Neural cell (in vitro differentiated cells): ENCODE measurements at regions not wholly inside any gene's neighbourhood (a gene's known extent, or its start where the extent isn't known, plus 50 kb on each side); places are given as distances from the start of the nearest gene placed in this dataset.

Experiments used
- H2AFZ ChIP-seq: fragments of 200-600, 300-800 bp; sonication (generic), shearing (Covaris generic); 2 replicates; pipeline ENCODE4 v1.6.0; 2014; ENCODE audit warnings: low read depth, mild to moderate bottlenecking, antibody characterized with exemption, low read length, moderate library complexity
- H3F3A ChIP-seq: fragments of 200-600 bp; shearing (Covaris generic); 2 replicates; pipeline ENCODE4 v1.6.1; 2016; ENCODE audit warnings: mild to moderate bottlenecking, moderate library complexity, mixed read lengths, antibody characterized with exemption, low read length; ENCODE audit not compliant: insufficient read depth, poor library complexity, severe bottlenecking
- H3K27ac ChIP-seq: fragments of 200-600, 300-800 bp; sonication (generic), shearing (Covaris generic); 2 replicates; pipeline ENCODE4 v1.5.1; 2014; ENCODE audit warnings: mild to moderate bottlenecking, low read length, moderate library complexity
- H3K27me3 ChIP-seq: fragments of 300-800, 200-600 bp; sonication (generic), shearing (Covaris generic); 2 replicates; pipeline ENCODE4 v1.6.0; 2014; ENCODE audit warnings: mild to moderate bottlenecking, low read depth, low read length, moderate library complexity; ENCODE audit not compliant: insufficient read depth
- H3K36me3 ChIP-seq: fragments of 300-800, 200-600 bp; sonication (generic), shearing (Covaris generic); 2 replicates; pipeline ENCODE4 v1.5.1; 2014; ENCODE audit warnings: mild to moderate bottlenecking, antibody characterized with exemption, low read length, moderate library complexity; ENCODE audit not compliant: insufficient read depth
- H3K4me2 ChIP-seq: fragments of 300-800, 200-600 bp; sonication (generic), shearing (Covaris generic); 2 replicates; pipeline ENCODE4 v1.6.0; 2014; ENCODE audit warnings: mild to moderate bottlenecking, low read length
- H3K4me3 ChIP-seq: fragments of 300-800, 200-600 bp; sonication (generic), shearing (Covaris generic); 2 replicates; pipeline ENCODE4 v1.5.1; 2014; ENCODE audit warnings: mild to moderate bottlenecking, low read length, moderate library complexity
- H3K79me2 ChIP-seq: fragments of 200-600 bp; shearing (Covaris generic); replicated peaks from 2 replicates; pipeline ENCODE4 v1.6.0; 2014; ENCODE audit warnings: mild to moderate bottlenecking, low read length, moderate library complexity; ENCODE audit not compliant: insufficient read depth
- H3K9ac ChIP-seq: fragments of 300-800, 200-600 bp; sonication (generic), shearing (Covaris generic); 2 replicates; pipeline ENCODE4 v1.6.1; 2016; ENCODE audit warnings: mild to moderate bottlenecking, low read length, mixed read lengths
- H3K9me2 ChIP-seq: fragments of 200-600 bp; shearing (Covaris generic); 2 replicates; pipeline ENCODE4 v1.6.1; 2016; ENCODE audit warnings: mild to moderate bottlenecking, low read length, mixed read lengths; ENCODE audit not compliant: insufficient read depth
- H3K9me3 ChIP-seq: fragments of 200-600, 300-800 bp; sonication (generic), shearing (Covaris generic); 2 replicates; pipeline ENCODE4 v1.6.1; 2016; ENCODE audit warnings: mild to moderate bottlenecking, mixed run types, low read length, moderate library complexity, mixed read lengths
- H4K20me1 ChIP-seq: fragments of 200-600 bp; shearing (Covaris generic); 2 replicates; pipeline ENCODE4 v1.6.1; 2016; ENCODE audit warnings: mild to moderate bottlenecking, mixed run types; ENCODE audit not compliant: insufficient read depth
- EP300 ChIP-seq: fragments of 450-650 bp; conservative IDR thresholded peaks from 2 replicates; pipeline ENCODE4 v1.6.1; 2014; ENCODE audit warnings: antibody characterized with exemption, mild to moderate bottlenecking, moderate library complexity; ENCODE audit not compliant: poor library complexity, severe bottlenecking
- EZH2 ChIP-seq: fragments of 200-600, 300-800 bp; shearing (Covaris generic), sonication (generic); IDR thresholded peaks from 2 replicates; pipeline ENCODE4 v1.6.1; 2014; ENCODE audit warnings: antibody characterized with exemption, low read length, borderline replicate concordance, mild to moderate bottlenecking; ENCODE audit not compliant: insufficient read depth, poor library complexity, severe bottlenecking
- MXI1 ChIP-seq: fragments of 450-650 bp; conservative IDR thresholded peaks from 2 replicates; pipeline ENCODE4 v1.6.1; 2014; ENCODE audit warnings: antibody characterized with exemption, mild to moderate bottlenecking; ENCODE audit not compliant: poor library complexity, severe bottlenecking
- POLR2AphosphoS5 ChIP-seq: IDR thresholded peaks from 2 replicates; pipeline ENCODE4 v1.6.1; 2012
- RAD21 ChIP-seq: fragments of 450-650 bp; conservative IDR thresholded peaks from 2 replicates; pipeline ENCODE4 v1.6.1; 2014; ENCODE audit warnings: antibody characterized with exemption, mild to moderate bottlenecking, moderate library complexity
- SMC3 ChIP-seq: fragments of 450-650 bp; conservative IDR thresholded peaks from 2 replicates; pipeline ENCODE4 v1.6.1; 2014; ENCODE audit warnings: antibody characterized with exemption, mild to moderate bottlenecking, moderate library complexity; ENCODE audit not compliant: poor library complexity
- TAF1 ChIP-seq: IDR thresholded peaks from 2 replicates; pipeline ENCODE4 v1.6.1; 2012; ENCODE audit warnings: low read depth
- TF ChIP-seq, protein P1 (sequence below): IDR thresholded peaks from 2 replicates; pipeline ENCODE4 v1.6.1; 2012; ENCODE audit warnings: borderline replicate concordance
- TF ChIP-seq, protein P2 (sequence below): fragments of 450-650 bp; IDR thresholded peaks from 2 replicates; pipeline ENCODE4 v1.5.1; 2014; ENCODE audit warnings: antibody characterized with exemption, mild to moderate bottlenecking, moderate library complexity; ENCODE audit not compliant: poor library complexity, severe bottlenecking

- Histone ChIP-seq H3K27me3 (no peaks in the 10 kb centered on the region), H3K9ac (no peak overlapping the region), H3K36me3 (no peaks in the 10 kb centered on the region), H3K4me3 (no peak overlapping the region), H3K79me2 (no peaks in the 10 kb centered on the region), H3K27ac (no peak overlapping the region), H4K20me1 (no peaks in the 10 kb centered on the region), H2AFZ (no peak overlapping the region), H3F3A (no peaks in the 10 kb centered on the region), H3K4me2 (no peak overlapping the region), H3K9me2 (no peaks in the 10 kb centered on the region), H3K9me3 (no peaks in the 10 kb centered on the region)
- TF ChIP-seq EZH2 (no peak), SMC3 (no peak)
These were observed 66.5 kb downstream of the UCHL1 start for GRCh38 chr4:41323179-41323578.

DNA sequence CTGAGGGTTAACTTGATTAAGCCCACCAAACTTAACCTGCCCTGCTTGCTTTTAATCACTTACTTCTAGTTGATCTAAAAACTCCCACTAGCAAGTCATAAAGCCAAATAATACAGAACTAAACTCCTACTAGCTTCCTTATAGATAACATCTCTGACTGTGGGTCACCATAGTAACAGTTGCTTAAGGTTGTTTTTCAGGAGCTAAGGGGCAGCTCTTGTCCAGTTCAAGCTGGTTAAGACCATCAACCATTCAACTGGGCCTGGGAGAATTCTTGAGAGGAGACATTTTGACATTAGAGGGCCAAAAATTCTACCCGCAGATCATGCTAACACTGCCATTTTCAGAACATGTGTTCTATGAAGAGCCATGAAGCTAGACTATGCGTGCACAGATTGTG lies 67.0 kb downstream of the UCHL1 start:
- H3K79me2 ChIP-seq: no peaks in the 10 kb centered on the region
- no peaks in the 10 kb centered on the region for H3F3A ChIP-seq
- no peak overlapping the region for H3K4me2 ChIP-seq
- H3K9ac ChIP-seq: no peak overlapping the region
- H3K4me3 ChIP-seq: no peak overlapping the region
- no peaks in the 10 kb centered on the region for H3K9me2 ChIP-seq
- no peak overlapping the region for H3K27ac ChIP-seq
- no peaks in the 10 kb centered on the region for H4K20me1 ChIP-seq
- no peaks in the 10 kb centered on the region for H3K9me3 ChIP-seq
- no peaks in the 10 kb centered on the region for H3K36me3 ChIP-seq
- H2AFZ ChIP-seq: no peak overlapping the region
- no peaks in the 10 kb centered on the region for H3K27me3 ChIP-seq
- TF ChIP-seq TAF1 (no peak), MXI1 (no peak), EP300 (no peak), RAD21 (no peak), EZH2 (no peak), POLR2AphosphoS5 (no peak), SMC3 (no peak)
- TF ChIP-seq, protein P1, sequence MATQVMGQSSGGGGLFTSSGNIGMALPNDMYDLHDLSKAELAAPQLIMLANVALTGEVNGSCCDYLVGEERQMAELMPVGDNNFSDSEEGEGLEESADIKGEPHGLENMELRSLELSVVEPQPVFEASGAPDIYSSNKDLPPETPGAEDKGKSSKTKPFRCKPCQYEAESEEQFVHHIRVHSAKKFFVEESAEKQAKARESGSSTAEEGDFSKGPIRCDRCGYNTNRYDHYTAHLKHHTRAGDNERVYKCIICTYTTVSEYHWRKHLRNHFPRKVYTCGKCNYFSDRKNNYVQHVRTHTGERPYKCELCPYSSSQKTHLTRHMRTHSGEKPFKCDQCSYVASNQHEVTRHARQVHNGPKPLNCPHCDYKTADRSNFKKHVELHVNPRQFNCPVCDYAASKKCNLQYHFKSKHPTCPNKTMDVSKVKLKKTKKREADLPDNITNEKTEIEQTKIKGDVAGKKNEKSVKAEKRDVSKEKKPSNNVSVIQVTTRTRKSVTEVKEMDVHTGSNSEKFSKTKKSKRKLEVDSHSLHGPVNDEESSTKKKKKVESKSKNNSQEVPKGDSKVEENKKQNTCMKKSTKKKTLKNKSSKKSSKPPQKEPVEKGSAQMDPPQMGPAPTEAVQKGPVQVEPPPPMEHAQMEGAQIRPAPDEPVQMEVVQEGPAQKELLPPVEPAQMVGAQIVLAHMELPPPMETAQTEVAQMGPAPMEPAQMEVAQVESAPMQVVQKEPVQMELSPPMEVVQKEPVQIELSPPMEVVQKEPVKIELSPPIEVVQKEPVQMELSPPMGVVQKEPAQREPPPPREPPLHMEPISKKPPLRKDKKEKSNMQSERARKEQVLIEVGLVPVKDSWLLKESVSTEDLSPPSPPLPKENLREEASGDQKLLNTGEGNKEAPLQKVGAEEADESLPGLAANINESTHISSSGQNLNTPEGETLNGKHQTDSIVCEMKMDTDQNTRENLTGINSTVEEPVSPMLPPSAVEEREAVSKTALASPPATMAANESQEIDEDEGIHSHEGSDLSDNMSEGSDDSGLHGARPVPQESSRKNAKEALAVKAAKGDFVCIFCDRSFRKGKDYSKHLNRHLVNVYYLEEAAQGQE: no peak
- TF ChIP-seq, protein P2, sequence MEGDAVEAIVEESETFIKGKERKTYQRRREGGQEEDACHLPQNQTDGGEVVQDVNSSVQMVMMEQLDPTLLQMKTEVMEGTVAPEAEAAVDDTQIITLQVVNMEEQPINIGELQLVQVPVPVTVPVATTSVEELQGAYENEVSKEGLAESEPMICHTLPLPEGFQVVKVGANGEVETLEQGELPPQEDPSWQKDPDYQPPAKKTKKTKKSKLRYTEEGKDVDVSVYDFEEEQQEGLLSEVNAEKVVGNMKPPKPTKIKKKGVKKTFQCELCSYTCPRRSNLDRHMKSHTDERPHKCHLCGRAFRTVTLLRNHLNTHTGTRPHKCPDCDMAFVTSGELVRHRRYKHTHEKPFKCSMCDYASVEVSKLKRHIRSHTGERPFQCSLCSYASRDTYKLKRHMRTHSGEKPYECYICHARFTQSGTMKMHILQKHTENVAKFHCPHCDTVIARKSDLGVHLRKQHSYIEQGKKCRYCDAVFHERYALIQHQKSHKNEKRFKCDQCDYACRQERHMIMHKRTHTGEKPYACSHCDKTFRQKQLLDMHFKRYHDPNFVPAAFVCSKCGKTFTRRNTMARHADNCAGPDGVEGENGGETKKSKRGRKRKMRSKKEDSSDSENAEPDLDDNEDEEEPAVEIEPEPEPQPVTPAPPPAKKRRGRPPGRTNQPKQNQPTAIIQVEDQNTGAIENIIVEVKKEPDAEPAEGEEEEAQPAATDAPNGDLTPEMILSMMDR: no peak

DNA sequence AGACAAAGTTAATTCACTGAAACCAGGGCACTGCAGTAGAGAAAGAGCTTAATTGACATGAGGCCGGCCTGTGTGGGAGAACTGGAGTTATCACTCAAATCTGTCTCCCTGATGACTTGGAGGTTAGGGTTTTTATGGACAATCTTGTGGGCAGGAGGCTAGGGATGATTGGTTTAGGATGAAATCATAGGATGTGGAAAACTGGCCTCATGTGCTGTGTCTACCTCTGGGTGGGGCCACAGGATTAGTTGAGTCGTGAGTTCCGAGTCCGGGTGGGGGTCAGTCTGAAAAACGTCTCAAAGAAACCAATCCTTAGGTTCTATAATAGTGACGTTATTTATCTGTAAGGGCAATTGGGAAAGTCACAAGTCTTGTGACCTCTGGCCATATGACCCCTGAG lies 68.1 kb downstream of the UCHL1 start:
- Histone ChIP-seq H3K9me2 (no peaks in the 10 kb centered on the region), H3K4me2 (no peak overlapping the region), H4K20me1 (no peaks in the 10 kb centered on the region), H3K36me3 (no peaks in the 10 kb centered on the region), H3F3A (no peaks in the 10 kb centered on the region), H3K79me2 (no peaks in the 10 kb centered on the region), H3K4me3 (no peak overlapping the region), H3K9ac (no peak overlapping the region), H3K9me3 (no peaks in the 10 kb centered on the region), H3K27me3 (no peaks in the 10 kb centered on the region), H2AFZ (no peak overlapping the region), H3K27ac (no peak overlapping the region)
- TF ChIP-seq EZH2 (no peak), MXI1 (no peak), SMC3 (no peak), TAF1 (no peak), EP300 (no peak), RAD21 (no peak), POLR2AphosphoS5 (no peak)
- TF ChIP-seq, protein P2: no peak
- TF ChIP-seq, protein P1: no peak
